ENCODE measurements at regions not wholly inside any gene's neighbourhood (a gene's known extent, or its start where the extent isn't known, plus 50 kb on each side); places are given as distances from the start of the nearest gene placed in this dataset.

- POLR2A ChIA-PET = no interaction called here
- CTCF ChIA-PET = no interaction called here
- DNase-seq (ENCODE audit: extremely low spot score) = no peak
These were observed 168.4 kb downstream of the TTLL2 start for GRCh38 chr6:167493310-167493709.

GRCh38 chr6:167493976-167494697 is 169.3 kb downstream of the TTLL2 start:
- TF ChIP-seq ARNT (IDR thresholded peaks at IDR 0.05) = no peak
- TF ChIP-seq BHLHE40 (IDR thresholded peaks at IDR 0.05; ENCODE audit: borderline replicate concordance) = no peak
- no peak for TF ChIP-seq ZNF384 (IDR thresholded peaks at IDR 0.05)
- TF ChIP-seq ELF4 (IDR thresholded peaks at IDR 0.05) = no peak
- no peak for TF ChIP-seq LEF1 (IDR thresholded peaks at IDR 0.05; ENCODE audit: borderline replicate concordance)
- TF ChIP-seq L3MBTL2 (conservative IDR thresholded peaks at IDR 0.05) = no peak
- TF ChIP-seq FOXA1 (IDR thresholded peaks at IDR 0.05) = no peak
- no peak for TF ChIP-seq NFRKB (IDR thresholded peaks at IDR 0.05)
- TF ChIP-seq HDGF (IDR thresholded peaks at IDR 0.05; ENCODE audit: borderline replicate concordance) = no peak
- TF ChIP-seq FOXM1 (IDR thresholded peaks at IDR 0.05; ENCODE audit: borderline replicate concordance) = no peak
- TF ChIP-seq FOXK2 (IDR thresholded peaks at IDR 0.05) = no peak
- no peak for TF ChIP-seq PKNOX1 (IDR thresholded peaks at IDR 0.05)
- no peak for TF ChIP-seq SUZ12 (IDR thresholded peaks at IDR 0.05)
- no peak for TF ChIP-seq TARDBP (IDR thresholded peaks at IDR 0.05)
- no peak for TF ChIP-seq SP1 (IDR thresholded peaks at IDR 0.05)
- TF ChIP-seq CTBP1 (IDR thresholded peaks at IDR 0.05; ENCODE audit: borderline replicate concordance) = no peak
- POLR2A ChIA-PET = no interaction called here
- no peak for DNase-seq (ENCODE audit: extremely low spot score)
- CTCF ChIA-PET = interaction anchor here (0.5 kb wide), 1 partner anchor 195 kb away, joined by 3 read pairs; no protein-coding TSS in a partner anchor

More at GRCh38 chr6:167493310-167493709, 168.4 kb downstream of the TTLL2 start:
- TF ChIP-seq FOXA1 (IDR thresholded peaks at IDR 0.05) (no peak), LEF1 (IDR thresholded peaks at IDR 0.05; ENCODE audit: borderline replicate concordance) (no peak), L3MBTL2 (conservative IDR thresholded peaks at IDR 0.05) (no peak), CTBP1 (IDR thresholded peaks at IDR 0.05; ENCODE audit: borderline replicate concordance) (no peak), FOXK2 (IDR thresholded peaks at IDR 0.05) (no peak)

GRCh38 chr6:167494698-167495435 is 170.0 kb downstream of the TTLL2 start:
- TF ChIP-seq NFRKB (IDR thresholded peaks at IDR 0.05) = no peak
- TF ChIP-seq FOXA1 (IDR thresholded peaks at IDR 0.05) = no peak
- no peak for TF ChIP-seq HDGF (IDR thresholded peaks at IDR 0.05; ENCODE audit: borderline replicate concordance)
- TF ChIP-seq ZNF384 (IDR thresholded peaks at IDR 0.05) = no peak
- TF ChIP-seq TARDBP (IDR thresholded peaks at IDR 0.05) = no peak
- TF ChIP-seq CTBP1 (IDR thresholded peaks at IDR 0.05; ENCODE audit: borderline replicate concordance) = 0 out of 2 replicates have a peak, but pooled peaks have one; percentile 3
- ChIA-PET CTCF (interaction anchor here (0.5 kb wide), 1 partner anchor 194 kb away, joined by 3 read pairs; no protein-coding TSS in a partner anchor), POLR2A (no interaction called here)
- no peak for DNase-seq (ENCODE audit: extremely low spot score)

- TF ChIP-seq BHLHE40 (IDR thresholded peaks at IDR 0.05; ENCODE audit: borderline replicate concordance) = no peak
- no peak for TF ChIP-seq NFRKB (IDR thresholded peaks at IDR 0.05)
- ChIA-PET CTCF (no interaction called here), POLR2A (no interaction called here)
- DNase-seq (ENCODE audit: extremely low spot score) = no peak
These were observed 170.9 kb downstream of the TTLL2 start for GRCh38 chr6:167495506-167496401.

GRCh38 chr6:167496707-167497106 is 171.8 kb downstream of the TTLL2 start:
- no peak for DNase-seq (ENCODE audit: extremely low spot score)
- TF ChIP-seq BHLHE40 (IDR thresholded peaks at IDR 0.05; ENCODE audit: borderline replicate concordance) = no peak
- TF ChIP-seq PKNOX1 (IDR thresholded peaks at IDR 0.05) = no peak
- TF ChIP-seq TARDBP (IDR thresholded peaks at IDR 0.05) = no peak
- TF ChIP-seq SUZ12 (IDR thresholded peaks at IDR 0.05) = no peak
- no peak for TF ChIP-seq ELF4 (IDR thresholded peaks at IDR 0.05)
- CTCF ChIA-PET = no interaction called here
- POLR2A ChIA-PET = no interaction called here

GRCh38 chr6:167497428-167498056 is 172.7 kb downstream of the TTLL2 start:
- TF ChIP-seq NFRKB (IDR thresholded peaks at IDR 0.05) (no peak), HDGF (IDR thresholded peaks at IDR 0.05; ENCODE audit: borderline replicate concordance) (no peak), ELF4 (IDR thresholded peaks at IDR 0.05) (no peak), LEF1 (IDR thresholded peaks at IDR 0.05; ENCODE audit: borderline replicate concordance) (no peak), PKNOX1 (IDR thresholded peaks at IDR 0.05) (no peak), SP1 (IDR thresholded peaks at IDR 0.05) (no peak), BHLHE40 (IDR thresholded peaks at IDR 0.05; ENCODE audit: borderline replicate concordance) (no peak), CTBP1 (IDR thresholded peaks at IDR 0.05; ENCODE audit: borderline replicate concordance) (no peak), ZNF384 (IDR thresholded peaks at IDR 0.05) (no peak), ARNT (IDR thresholded peaks at IDR 0.05) (no peak), FOXA1 (IDR thresholded peaks at IDR 0.05) (no peak), TARDBP (IDR thresholded peaks at IDR 0.05) (no peak), FOXK2 (IDR thresholded peaks at IDR 0.05) (no peak)
- POLR2A ChIA-PET = no interaction called here
- DNase-seq (ENCODE audit: extremely low spot score) = no peak
- CTCF ChIA-PET = no interaction called here

Measured in HEK293T (cell line).